ENCODE measurements at regions not wholly inside any gene's neighbourhood (a gene's known extent, or its start where the extent isn't known, plus 50 kb on each side); places are given as distances from the start of the nearest gene placed in this dataset.

DNA sequence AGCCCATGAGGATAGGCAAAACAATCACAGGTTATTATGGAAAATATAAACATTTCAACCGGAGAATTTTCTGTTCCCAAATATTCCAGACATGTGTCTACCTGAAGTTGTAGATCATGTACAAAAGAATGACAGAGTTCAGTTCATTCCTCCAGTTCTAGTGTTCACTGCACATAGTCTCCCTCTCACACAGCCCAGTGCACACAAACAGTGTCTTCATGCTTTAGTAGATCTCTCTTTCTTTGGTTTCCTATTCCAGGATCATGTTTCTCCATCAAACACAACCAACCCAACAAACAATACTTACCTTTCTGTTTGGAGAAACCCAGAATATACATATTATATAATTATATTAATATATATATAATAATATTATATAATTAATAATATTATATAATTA is 671.9 kb downstream of the TRIML1 start:
- intact Hi-C loops (cut with micrococcal nuclease; ENCODE audit: unreplicated experiment) (no loop called here), in situ Hi-C loops (cut with HindIII; ENCODE audit: low pct_unique_long_range_greater_than_20kb, low sequenced_read_pairs) (no loop called here)
- no peaks in the 10 kb centered on the region for H3K36me3 ChIP-seq (ENCODE audit: control insufficient read depth, insufficient read depth, low read length)
- no peaks in the 10 kb centered on the region for H3K4me1 ChIP-seq (ENCODE audit: control insufficient read depth, insufficient read depth, low read length)
- ChIA-PET CTCF (no interaction called here), POLR2A (no interaction called here)
- H3K27ac ChIP-seq (ENCODE audit: low read length) = no peak overlapping the region
- H3K4me3 ChIP-seq (ENCODE audit: low read depth in 2 of 2, low read length in 2 of 2) = no peak overlapping the region
- ATAC-seq = no peak
- no peak for DNase-seq (ENCODE audit: low read depth, low spot score)
- peaks cover 3% of the 10 kb centered on the region; the same call in 1 of the 2 replicates for H3K9me3 ChIP-seq (ENCODE audit: control insufficient read depth, insufficient read depth, low read depth, low read length)
- no TSS peak for BruUV-seq (replicated peaks)
- TF ChIP-seq POLR2AphosphoS5 (IDR thresholded peaks at IDR 0.05; ENCODE audit: low read depth, low read length) (no peak), SIN3A (IDR thresholded peaks at IDR 0.05; ENCODE audit: borderline replicate concordance, insufficient read depth, low read depth, low read length) (no peak), REST (IDR thresholded peaks at IDR 0.05; ENCODE audit: insufficient read depth in 1 of 2, low read depth in 2 of 2, low read length in 1 of 2) (no peak), CTCF (IDR thresholded peaks at IDR 0.05) (no peak), TCF7L2 (IDR thresholded peaks at IDR 0.05; ENCODE audit: low read depth, low read length) (no peak)
- H3K27me3 ChIP-seq (ENCODE audit: control insufficient read depth, insufficient read depth, low read length) = no peaks in the 10 kb centered on the region

- in situ Hi-C loops (cut with HindIII; ENCODE audit: low pct_unique_long_range_greater_than_20kb, low sequenced_read_pairs) = no loop called here
- intact Hi-C loops (cut with micrococcal nuclease; ENCODE audit: unreplicated experiment) = no loop called here
- H3K4me3 ChIP-seq (ENCODE audit: low read depth in 2 of 2, low read length in 2 of 2) = no peak overlapping the region
- ChIA-PET CTCF (interaction anchor here (0.5 kb wide), 1 partner anchor 31 kb away, joined by 3 read pairs; no protein-coding TSS in a partner anchor), POLR2A (no interaction called here)
- ATAC-seq = no peak
- no TSS peak for BruUV-seq (replicated peaks)
- no peaks in the 10 kb centered on the region for H3K27me3 ChIP-seq (ENCODE audit: control insufficient read depth, insufficient read depth, low read length)
- TF ChIP-seq TCF7L2 (IDR thresholded peaks at IDR 0.05; ENCODE audit: low read depth, low read length) (no peak), CTCF (IDR thresholded peaks at IDR 0.05) (no peak), POLR2AphosphoS5 (IDR thresholded peaks at IDR 0.05; ENCODE audit: low read depth, low read length) (no peak), SIN3A (IDR thresholded peaks at IDR 0.05; ENCODE audit: borderline replicate concordance, insufficient read depth, low read depth, low read length) (no peak), REST (IDR thresholded peaks at IDR 0.05; ENCODE audit: insufficient read depth in 1 of 2, low read depth in 2 of 2, low read length in 1 of 2) (no peak)
- H3K27ac ChIP-seq (ENCODE audit: low read length) = no peak overlapping the region
- H3K36me3 ChIP-seq (ENCODE audit: control insufficient read depth, insufficient read depth, low read length) = no peaks in the 10 kb centered on the region
- no peaks in the 10 kb centered on the region for H3K4me1 ChIP-seq (ENCODE audit: control insufficient read depth, insufficient read depth, low read length)
- H3K9me3 ChIP-seq (ENCODE audit: control insufficient read depth, insufficient read depth, low read depth, low read length) = peaks cover 3% of the 10 kb centered on the region; the same call in 1 of the 2 replicates
- DNase-seq (ENCODE audit: low read depth, low spot score) = no peak
Observed at GRCh38 chr4:188812644-188813043, 673.4 kb downstream of the TRIML1 start.
